ENCODE measurements at regions not wholly inside any gene's neighbourhood (a gene's known extent, or its start where the extent isn't known, plus 50 kb on each side); places are given as distances from the start of the nearest gene placed in this dataset.

DNA sequence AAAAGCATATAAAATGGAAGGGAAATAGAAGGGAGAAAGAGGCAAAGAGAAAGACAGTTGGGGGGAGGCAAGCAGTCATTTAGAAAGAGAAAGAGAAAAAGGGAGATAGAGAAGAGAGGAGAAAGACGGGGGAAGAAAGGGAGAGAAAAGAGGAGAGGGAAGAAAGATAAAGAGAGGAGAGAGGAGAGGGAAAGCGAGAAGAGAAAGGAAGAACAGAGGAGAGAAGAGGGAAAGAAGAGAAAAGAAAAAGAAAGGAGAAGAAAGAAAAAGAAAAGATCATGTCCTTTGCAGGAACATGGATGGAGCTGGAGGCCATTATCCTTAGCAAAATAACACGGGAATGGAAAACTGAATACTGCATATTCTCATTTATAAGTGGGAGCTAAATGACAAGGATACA lies 247.7 kb downstream of the MIAT start:
- no peak overlapping the region for H3K4me3 Mint-ChIP-seq

DNA sequence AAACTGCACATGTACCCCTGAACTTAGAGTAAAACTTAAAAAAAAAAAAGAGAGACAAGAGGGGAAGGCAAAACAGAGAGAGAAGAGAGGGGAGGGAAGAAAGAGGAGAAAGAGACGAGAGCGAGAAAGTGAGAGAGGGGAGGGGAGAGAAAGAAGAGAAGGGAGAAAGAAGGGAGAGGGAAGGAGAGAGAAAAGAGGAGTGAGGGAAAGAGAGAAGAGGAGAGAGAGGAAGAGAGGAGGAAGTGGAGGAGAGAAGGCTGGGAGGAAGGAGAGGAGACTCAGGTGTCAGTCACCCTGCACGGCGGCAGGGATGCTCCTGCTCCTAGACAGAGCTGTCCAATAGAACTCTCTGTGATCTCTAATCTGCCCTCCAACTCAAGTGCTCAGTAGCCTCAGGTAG lies 248.3 kb downstream of the MIAT start:
- Mint-ChIP-seq H3K36me3 (peaks cover 4 to 5% of the 10 kb centered on the region in 2 donors), H3K4me3 (no peak overlapping the region), H3K27me3 (peaks cover 48 to 55% of the 10 kb centered on the region in 2 donors), H3K27ac (no peak overlapping the region), H3K9me3 (peaks cover 0 to 2% of the 10 kb centered on the region in 2 donors), H3K4me1 (peaks cover 12 to 17% of the 10 kb centered on the region in 2 donors)
- DNase-seq (no peak), ATAC-seq (replicated peaks) (no peak)

More for the DNA sequence above, 247.7 kb downstream of the MIAT start:
- Mint-ChIP-seq H3K9me3 (peaks cover 0 to 2% of the 10 kb centered on the region in 2 donors), H3K27me3 (peaks cover 49 to 56% of the 10 kb centered on the region in 2 donors), H3K4me1 (peaks cover 12 to 17% of the 10 kb centered on the region in 2 donors), H3K36me3 (peaks cover 4 to 5% of the 10 kb centered on the region in 2 donors), H3K27ac (no peak overlapping the region)
- ATAC-seq (replicated peaks) (no peak), DNase-seq (no peak)

DNA sequence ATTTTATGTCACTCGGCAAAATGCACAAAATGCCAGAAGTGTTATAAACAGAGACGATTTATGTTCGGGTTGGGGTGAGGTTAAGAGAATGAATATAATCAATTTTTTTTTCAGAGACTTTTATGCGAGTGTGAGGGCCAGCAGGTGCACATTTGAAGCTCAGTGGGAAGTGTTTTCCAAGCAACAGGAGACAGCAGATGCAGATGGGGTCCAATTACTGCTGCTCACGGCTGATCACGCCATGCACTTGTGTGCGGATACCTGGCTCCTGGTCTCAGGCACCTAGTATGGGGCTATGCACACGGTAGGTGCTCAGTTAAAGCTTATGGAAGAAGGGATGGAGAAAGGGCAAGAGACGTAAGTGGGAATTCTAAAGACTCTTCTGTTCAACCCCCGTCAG lies 249.1 kb downstream of the MIAT start:
- no peak overlapping the region for H3K27ac Mint-ChIP-seq
- H3K4me1 Mint-ChIP-seq: peaks cover 12 to 17% of the 10 kb centered on the region in 2 donors
- ATAC-seq (replicated peaks) (no peak), DNase-seq (no peak)
- H3K36me3 Mint-ChIP-seq: peaks cover 4 to 5% of the 10 kb centered on the region in 2 donors
- no peak overlapping the region for H3K4me3 Mint-ChIP-seq
- peaks cover 48 to 56% of the 10 kb centered on the region in 2 donors for H3K27me3 Mint-ChIP-seq
- H3K9me3 Mint-ChIP-seq: peaks cover 0 to 2% of the 10 kb centered on the region in 2 donors

DNA sequence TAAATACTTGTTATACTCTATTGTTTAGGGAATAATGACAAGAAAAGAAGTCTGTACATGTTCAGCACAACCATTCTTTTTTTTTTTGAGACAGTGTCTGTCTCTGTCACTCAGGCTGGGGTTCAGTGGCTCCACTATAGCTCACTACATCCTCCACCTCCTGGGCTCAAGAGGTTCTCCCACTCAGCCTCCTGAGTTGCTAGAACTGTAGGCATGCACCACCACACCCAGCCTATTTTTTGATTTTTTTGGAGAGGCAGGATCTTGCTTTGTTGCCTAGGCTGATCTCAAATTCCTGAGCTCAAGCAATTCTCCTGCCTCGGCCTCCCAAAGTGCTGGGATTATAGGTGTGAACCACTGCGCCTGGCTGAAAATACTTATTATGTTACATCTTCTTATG lies 250.0 kb downstream of the MIAT start:
- H3K27me3 Mint-ChIP-seq: peaks cover 56 to 64% of the 10 kb centered on the region in 2 donors
- H3K36me3 Mint-ChIP-seq: peaks cover 4 to 5% of the 10 kb centered on the region in 2 donors
- peaks cover 0 to 2% of the 10 kb centered on the region in 2 donors for H3K9me3 Mint-ChIP-seq
- no peak overlapping the region for H3K4me3 Mint-ChIP-seq
- DNase-seq: no peak
- ATAC-seq (replicated peaks): no peak
- no peak overlapping the region for H3K27ac Mint-ChIP-seq
- peaks cover 12 to 17% of the 10 kb centered on the region in 2 donors for H3K4me1 Mint-ChIP-seq

DNA sequence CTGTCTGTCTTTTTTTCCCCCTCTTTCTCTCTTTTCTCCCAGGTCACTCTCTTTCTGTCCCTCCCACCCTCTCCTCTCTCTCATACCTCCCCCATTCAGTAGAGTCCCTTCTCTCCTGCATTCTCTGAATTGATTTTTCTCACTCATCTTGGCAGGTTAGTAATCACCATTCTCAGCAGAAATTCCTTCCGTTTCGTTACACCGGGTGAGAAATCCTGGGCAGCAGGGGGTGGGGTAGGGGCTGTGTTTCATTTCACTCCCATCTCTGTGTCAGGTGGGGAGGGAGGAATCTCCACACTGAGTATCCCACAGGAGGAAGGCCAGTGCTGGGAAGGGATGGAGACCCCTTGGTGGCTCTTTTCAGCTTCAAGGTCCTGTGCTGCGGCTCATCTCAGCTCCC lies 253.5 kb downstream of the MIAT start:
- no peak for DNase-seq
- Mint-ChIP-seq H3K4me1 (no peaks in the 10 kb centered on the region), H3K9me3 (peaks cover 0 to 2% of the 10 kb centered on the region in 2 donors), H3K27me3 (peaks cover 49 to 55% of the 10 kb centered on the region in 2 donors), H3K27ac (no peak overlapping the region), H3K4me3 (no peak overlapping the region), H3K36me3 (peaks cover 4 to 5% of the 10 kb centered on the region in 2 donors)
- ATAC-seq (replicated peaks): no peak

DNA sequence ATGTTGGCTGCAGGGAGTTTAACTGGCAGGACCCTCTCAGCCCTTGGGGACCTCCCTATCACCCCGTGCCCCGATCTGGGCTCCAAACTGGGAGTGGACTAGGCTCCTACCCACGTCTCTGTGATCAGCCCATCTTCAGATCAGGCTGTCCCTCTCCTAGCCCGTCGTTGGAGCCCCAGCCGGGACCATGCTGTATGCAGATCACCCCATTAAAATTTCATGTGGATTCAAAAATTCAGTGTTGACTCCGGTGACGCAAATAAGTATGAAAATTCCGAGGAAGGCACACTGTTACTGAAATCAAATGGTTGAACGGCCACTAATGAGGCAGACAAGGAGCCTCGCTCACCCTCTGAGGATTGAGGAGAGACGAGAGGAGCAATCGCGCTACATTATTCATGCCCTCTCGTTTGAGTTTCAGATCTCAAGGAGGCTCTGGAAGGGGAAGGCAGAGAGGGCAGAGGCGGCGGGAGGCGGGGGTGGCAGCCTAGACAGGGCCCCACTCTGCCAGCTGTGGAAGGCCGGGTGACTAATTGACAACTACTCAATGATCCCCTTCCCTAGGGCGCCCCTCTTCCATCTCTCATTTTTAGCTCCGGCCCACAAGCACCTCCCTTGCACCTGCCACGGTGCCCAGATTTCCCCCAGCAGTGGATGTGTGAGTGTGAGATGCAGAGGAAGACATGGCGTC lies 255.4 kb downstream of the MIAT start:
- H3K36me3 Mint-ChIP-seq: peaks cover 4 to 5% of the 10 kb centered on the region in 2 donors
- DNase-seq (no peak), ATAC-seq (replicated peaks) (no peak)

DNA sequence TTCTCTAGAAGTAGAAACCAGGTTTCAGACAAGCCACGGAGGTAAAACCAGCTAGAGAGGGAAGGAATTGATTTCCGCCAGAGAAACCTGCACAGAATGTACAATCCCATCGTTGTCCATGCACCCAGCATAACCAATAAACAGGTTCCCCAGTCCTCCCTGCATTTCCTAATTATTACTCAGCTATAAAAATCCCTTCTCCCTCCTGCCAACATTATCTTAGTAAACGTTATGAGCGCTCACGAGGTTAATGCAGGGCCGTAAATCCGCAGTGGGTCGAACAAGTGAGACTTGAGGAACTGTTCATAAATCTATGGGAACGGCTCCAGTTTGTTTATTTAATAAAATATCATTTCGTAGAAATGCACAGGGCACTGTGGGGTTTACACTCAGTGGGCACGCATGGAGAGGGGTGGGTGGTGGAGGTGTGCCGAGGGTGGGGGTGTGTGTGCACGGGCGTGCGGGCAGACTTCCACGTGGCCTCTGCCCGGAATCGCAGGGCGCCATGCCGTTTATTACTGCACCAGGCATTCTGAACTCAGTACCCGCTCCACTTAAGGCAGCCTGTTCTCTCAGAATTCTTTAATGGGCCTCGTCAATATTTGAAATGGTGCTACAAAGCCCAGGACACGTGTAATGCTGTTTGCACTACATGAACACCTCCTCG lies 257.3 kb downstream of the MIAT start:
- Mint-ChIP-seq H3K36me3 (no peaks in the 10 kb centered on the region), H3K9me3 (no peaks in the 10 kb centered on the region), H3K4me1 (no peaks in the 10 kb centered on the region), H3K27me3 (peaks cover 54 to 61% of the 10 kb centered on the region in 2 donors), H3K4me3 (no peak overlapping the region), H3K27ac (no peak overlapping the region)
- DNase-seq (no peak), ATAC-seq (replicated peaks) (no peak)

More for the DNA sequence above, 255.4 kb downstream of the MIAT start:
- peaks cover 60% of the 10 kb centered on the region in 2 donors for H3K27me3 Mint-ChIP-seq
- no peak overlapping the region for H3K4me3 Mint-ChIP-seq
- no peak overlapping the region for H3K27ac Mint-ChIP-seq
- H3K9me3 Mint-ChIP-seq: peaks cover 0 to 2% of the 10 kb centered on the region in 2 donors
- no peaks in the 10 kb centered on the region for H3K4me1 Mint-ChIP-seq

DNA sequence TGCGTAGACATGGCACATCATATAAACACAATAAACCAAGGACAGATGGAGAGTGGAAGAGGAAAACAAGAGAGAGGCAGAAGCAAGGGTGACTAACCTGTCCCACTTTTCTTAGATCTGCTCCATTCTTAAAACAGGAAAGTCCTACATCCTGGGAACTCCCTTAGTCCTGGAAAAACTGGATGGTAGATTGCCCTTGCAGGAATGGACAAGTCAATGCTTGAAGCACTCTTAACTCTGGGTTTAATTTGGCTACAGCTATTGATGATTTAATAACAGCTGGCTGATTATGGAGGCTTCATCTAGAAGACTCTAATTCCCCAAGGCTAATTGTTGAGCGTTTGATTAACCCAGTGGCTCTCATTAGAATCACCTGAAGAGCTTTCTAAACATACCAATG lies 258.8 kb downstream of the MIAT start:
- H3K9me3 Mint-ChIP-seq: no peaks in the 10 kb centered on the region
- no peaks in the 10 kb centered on the region for H3K4me1 Mint-ChIP-seq
- no peak for ATAC-seq (replicated peaks)
- H3K27ac Mint-ChIP-seq: no peak overlapping the region
- no peak overlapping the region for H3K4me3 Mint-ChIP-seq
- no peaks in the 10 kb centered on the region for H3K36me3 Mint-ChIP-seq
- DNase-seq: no peak
- H3K27me3 Mint-ChIP-seq: peaks cover 40 to 52% of the 10 kb centered on the region in 2 donors

DNA sequence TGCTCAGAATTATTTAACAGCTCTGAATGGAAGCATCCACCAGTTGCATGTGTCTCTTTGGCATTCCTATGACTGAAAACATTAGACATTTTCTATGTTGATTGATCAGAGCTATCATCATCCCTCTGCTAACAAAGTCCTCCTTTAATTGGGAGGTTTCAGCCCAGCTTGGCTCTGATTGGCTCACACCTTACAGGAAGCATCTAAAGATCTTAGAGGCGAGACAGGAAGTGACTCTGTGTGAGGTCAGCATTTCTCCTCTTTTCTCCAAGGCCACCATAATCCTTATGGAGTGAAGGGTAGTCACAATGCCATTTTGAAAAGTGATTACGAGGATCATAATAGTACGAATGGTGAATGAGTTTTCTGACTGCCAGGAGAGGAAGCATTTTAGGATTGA lies 260.8 kb downstream of the MIAT start:
- H3K27ac Mint-ChIP-seq: no peak overlapping the region
- H3K36me3 Mint-ChIP-seq: no peaks in the 10 kb centered on the region
- H3K27me3 Mint-ChIP-seq: peaks cover 26 to 44% of the 10 kb centered on the region in 2 donors
- no peaks in the 10 kb centered on the region for H3K4me1 Mint-ChIP-seq
- no peaks in the 10 kb centered on the region for H3K9me3 Mint-ChIP-seq
- no peak overlapping the region for H3K4me3 Mint-ChIP-seq
- DNase-seq (no peak), ATAC-seq (replicated peaks) (no peak)

DNA sequence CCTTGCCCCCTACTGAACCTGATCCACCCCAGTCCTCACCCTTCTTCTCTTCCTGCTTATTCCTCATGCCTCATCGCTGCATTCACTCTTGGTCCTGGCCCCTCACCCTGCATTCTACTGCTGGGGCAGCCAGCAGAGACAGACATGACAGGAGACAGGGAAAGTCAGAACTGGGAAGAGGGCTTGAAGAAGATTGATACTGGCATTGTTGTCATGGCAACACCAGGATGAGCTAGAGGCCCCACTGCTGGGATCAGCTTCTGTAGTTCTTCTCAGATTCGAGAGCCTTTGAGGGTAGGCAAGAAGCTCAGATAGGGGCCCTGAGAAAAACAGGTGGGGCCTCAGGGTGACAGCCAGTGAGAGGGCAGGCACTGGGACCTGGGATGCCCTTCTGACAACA lies 264.3 kb downstream of the MIAT start:
- H3K27me3 Mint-ChIP-seq: peaks cover 8 to 18% of the 10 kb centered on the region in 2 donors
- H3K4me1 Mint-ChIP-seq: no peaks in the 10 kb centered on the region
- no peak overlapping the region for H3K4me3 Mint-ChIP-seq
- no peaks in the 10 kb centered on the region for H3K9me3 Mint-ChIP-seq
- DNase-seq (no peak), ATAC-seq (replicated peaks) (no peak)
- no peaks in the 10 kb centered on the region for H3K36me3 Mint-ChIP-seq
- no peak overlapping the region for H3K27ac Mint-ChIP-seq

DNA sequence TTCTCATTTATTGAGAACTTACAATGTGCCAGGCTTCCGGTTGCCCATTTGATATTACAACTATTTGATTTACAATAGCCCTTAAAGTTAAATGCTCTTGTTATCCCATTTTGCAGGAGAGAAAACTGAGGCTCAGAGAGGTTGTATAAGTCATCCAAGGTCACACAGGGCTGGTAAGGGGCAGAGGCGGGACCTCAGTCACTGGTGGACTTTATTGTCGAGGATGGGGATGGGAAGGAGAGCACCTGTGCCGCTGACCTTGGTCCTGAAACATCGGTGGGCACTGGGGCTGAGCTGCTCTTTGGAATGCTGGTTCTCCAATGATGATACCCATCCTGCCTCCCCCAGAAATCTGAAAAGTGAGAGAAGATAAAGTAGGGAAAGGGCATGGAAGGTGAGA lies 265.4 kb downstream of the MIAT start:
- no peak for ATAC-seq (replicated peaks)

DNA sequence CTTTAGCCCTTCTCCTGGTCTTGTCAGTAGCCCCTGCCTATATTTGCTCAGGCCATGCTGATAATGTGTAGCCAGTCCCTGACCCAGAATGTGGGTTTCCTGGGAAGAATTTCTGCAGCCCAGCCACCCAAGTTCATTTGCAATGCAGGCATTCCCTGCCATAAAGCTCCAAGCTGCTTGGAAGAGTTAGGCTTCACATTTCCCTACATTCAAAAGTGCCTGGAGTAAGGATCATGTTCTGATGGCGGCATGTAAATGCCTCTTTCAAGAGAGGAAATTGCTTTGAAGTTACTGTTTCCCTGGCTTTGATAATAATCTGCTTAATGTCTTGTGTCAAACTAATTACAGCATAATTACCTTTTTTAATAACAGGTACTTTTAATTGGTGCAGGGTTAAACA lies 266.1 kb downstream of the MIAT start:
- no peaks in the 10 kb centered on the region for H3K36me3 Mint-ChIP-seq
- H3K27me3 Mint-ChIP-seq: peaks cover 8 to 10% of the 10 kb centered on the region in 2 donors
- no peak overlapping the region for H3K4me3 Mint-ChIP-seq
- no peaks in the 10 kb centered on the region for H3K4me1 Mint-ChIP-seq
- DNase-seq: no peak
- H3K27ac Mint-ChIP-seq: no peak overlapping the region
- no peaks in the 10 kb centered on the region for H3K9me3 Mint-ChIP-seq
- ATAC-seq (replicated peaks): no peak

More for the DNA sequence above, 265.4 kb downstream of the MIAT start:
- no peak overlapping the region for H3K4me3 Mint-ChIP-seq
- H3K27ac Mint-ChIP-seq: no peak overlapping the region
- H3K9me3 Mint-ChIP-seq: no peaks in the 10 kb centered on the region
- H3K4me1 Mint-ChIP-seq: no peaks in the 10 kb centered on the region
- DNase-seq: no peak
- H3K27me3 Mint-ChIP-seq: peaks cover 8 to 11% of the 10 kb centered on the region in 2 donors
- H3K36me3 Mint-ChIP-seq: no peaks in the 10 kb centered on the region

DNA sequence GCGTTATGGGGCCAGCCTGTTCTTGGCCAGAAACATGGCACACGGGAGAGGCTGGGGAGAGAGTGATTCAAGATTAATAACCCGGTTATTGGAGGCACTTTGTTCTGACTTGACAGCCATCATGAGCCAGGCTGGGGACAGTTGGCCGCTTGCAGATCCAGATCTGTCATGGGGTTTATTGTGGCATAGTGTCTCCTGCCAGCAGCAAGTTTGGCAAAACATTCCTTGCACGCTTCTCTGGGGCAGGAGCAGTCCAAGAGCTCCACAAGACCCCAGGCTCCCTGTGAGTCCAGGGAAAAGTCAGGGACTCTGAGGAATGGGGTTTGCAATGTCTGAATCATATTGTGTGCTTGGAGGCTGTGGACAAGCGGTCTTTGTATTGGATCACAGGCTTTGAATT lies 270.4 kb downstream of the MIAT start:
- no peaks in the 10 kb centered on the region for H3K9me3 Mint-ChIP-seq
- no peaks in the 10 kb centered on the region for H3K36me3 Mint-ChIP-seq
- H3K27ac Mint-ChIP-seq: no peak overlapping the region
- no peak for ATAC-seq (replicated peaks)
- DNase-seq: no peak
- no peaks in the 10 kb centered on the region for H3K4me1 Mint-ChIP-seq
- H3K27me3 Mint-ChIP-seq: peaks cover 5 to 10% of the 10 kb centered on the region in 2 donors
- no peak overlapping the region for H3K4me3 Mint-ChIP-seq

DNA sequence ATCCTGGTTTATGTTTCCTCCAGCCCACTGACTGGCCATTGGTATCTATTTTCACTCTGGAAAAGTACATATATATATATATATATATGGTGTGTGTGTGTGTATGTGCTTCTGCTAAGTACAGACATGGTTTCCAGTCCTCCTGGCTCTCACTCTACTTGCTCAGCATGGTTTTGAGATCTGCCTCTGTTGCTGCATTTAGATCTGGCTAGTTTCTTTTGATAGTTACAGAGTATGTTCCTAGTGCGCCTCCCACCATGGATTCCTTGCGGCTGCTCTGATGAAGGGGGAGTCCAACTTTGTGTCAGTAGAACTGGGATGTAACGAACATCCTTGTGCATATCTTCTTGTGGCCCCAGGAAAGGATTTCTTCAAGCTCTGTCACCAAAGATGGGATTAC lies 274.1 kb downstream of the MIAT start:
- no peak overlapping the region for H3K4me3 Mint-ChIP-seq
- H3K27me3 Mint-ChIP-seq: peaks cover 5 to 7% of the 10 kb centered on the region in 2 donors
- no peaks in the 10 kb centered on the region for H3K36me3 Mint-ChIP-seq
- H3K9me3 Mint-ChIP-seq: no peaks in the 10 kb centered on the region
- ATAC-seq (replicated peaks) (no peak), DNase-seq (no peak)
- H3K4me1 Mint-ChIP-seq: no peaks in the 10 kb centered on the region
- no peak overlapping the region for H3K27ac Mint-ChIP-seq

DNA sequence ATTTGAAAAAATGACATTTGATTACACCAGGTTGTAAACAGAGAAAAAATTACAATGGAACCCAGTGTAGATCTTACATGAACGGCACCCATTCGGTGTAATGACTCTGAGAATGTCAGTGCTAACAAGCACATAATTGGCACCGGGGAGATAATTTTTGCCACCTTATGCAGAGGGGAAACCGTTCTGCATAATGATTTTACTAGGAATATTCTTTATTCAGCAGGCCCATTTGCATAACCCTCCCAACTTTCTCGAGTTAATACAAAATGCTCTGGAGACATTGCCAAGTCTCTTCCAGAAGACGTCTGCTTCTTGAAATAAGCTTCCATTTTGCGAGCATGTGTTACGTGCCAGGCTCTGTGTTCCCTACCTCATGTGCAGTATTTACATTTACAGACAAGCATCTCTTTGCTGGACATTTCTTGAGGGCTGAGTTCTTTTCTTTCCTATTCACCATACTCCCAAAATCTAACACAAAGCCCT lies 275.8 kb downstream of the MIAT start:
- Mint-ChIP-seq H3K27ac (no peak overlapping the region), H3K4me1 (no peaks in the 10 kb centered on the region), H3K9me3 (peaks cover 3 to 5% of the 10 kb centered on the region in 2 donors), H3K36me3 (peaks cover 3 to 5% of the 10 kb centered on the region in 2 donors), H3K4me3 (no peak overlapping the region), H3K27me3 (peaks cover 11 to 15% of the 10 kb centered on the region in 2 donors)
- DNase-seq (no peak), ATAC-seq (replicated peaks) (no peak)

Data from stimulated activated naive B cell treated with anti-CD40 and anti-IgM and Interleukin-4, amounts not matched to agents 10 μg/mL and 1 μg/mL and 100 μg/mL, for 72 hours (primary cell).